AG04449 (cell line): ENCODE measurements at regions not wholly inside any gene's neighbourhood (a gene's known extent, or its start where the extent isn't known, plus 50 kb on each side); places are given as distances from the start of the nearest gene placed in this dataset.

Source experiments
- CTCF ChIA-PET: fragments of 350-600 bp; formaldehyde crosslinking; extraction: SDS; loops from one replicate; lab custom pipeline; 2021; ENCODE audit warnings: antibody characterized with exemption; lab: Yijun Ruan, JAX
- POLR2A ChIA-PET: fragments of 400-600, 350-600 bp; formaldehyde crosslinking; extraction: SDS; loops from one replicate; lab custom pipeline; 2020; ENCODE audit warnings: antibody characterized with exemption, inconsistent platforms; lab: Yijun Ruan, JAX
- DNase-seq: peaks from one replicate; pipeline ENCODE4 v3.0.0-alpha.2; 2010; ENCODE audit warnings: low read depth, low spot score
- H3K4me3 ChIP-seq: 2 replicates; pipeline ENCODE4 v1.5.1; 2011; ENCODE audit warnings: low read depth, mild to moderate bottlenecking, control low read depth, low read length
- TF ChIP-seq, protein P1 (sequence below): IDR thresholded peaks from one replicate; pipeline ENCODE4 v1.5.1; 2011; ENCODE audit warnings: mild to moderate bottlenecking, moderate library complexity, low read length, control low read depth, inconsistent platforms; ENCODE audit not compliant: insufficient read depth; ENCODE audit errors: missing control alignments

GRCh38 chr5:167166696-167167095 is 1124.7 kb upstream of the WWC1 start:
- no peak overlapping the region for H3K4me3 ChIP-seq
- POLR2A ChIA-PET, result no interaction called here
- TF ChIP-seq, protein P1, sequence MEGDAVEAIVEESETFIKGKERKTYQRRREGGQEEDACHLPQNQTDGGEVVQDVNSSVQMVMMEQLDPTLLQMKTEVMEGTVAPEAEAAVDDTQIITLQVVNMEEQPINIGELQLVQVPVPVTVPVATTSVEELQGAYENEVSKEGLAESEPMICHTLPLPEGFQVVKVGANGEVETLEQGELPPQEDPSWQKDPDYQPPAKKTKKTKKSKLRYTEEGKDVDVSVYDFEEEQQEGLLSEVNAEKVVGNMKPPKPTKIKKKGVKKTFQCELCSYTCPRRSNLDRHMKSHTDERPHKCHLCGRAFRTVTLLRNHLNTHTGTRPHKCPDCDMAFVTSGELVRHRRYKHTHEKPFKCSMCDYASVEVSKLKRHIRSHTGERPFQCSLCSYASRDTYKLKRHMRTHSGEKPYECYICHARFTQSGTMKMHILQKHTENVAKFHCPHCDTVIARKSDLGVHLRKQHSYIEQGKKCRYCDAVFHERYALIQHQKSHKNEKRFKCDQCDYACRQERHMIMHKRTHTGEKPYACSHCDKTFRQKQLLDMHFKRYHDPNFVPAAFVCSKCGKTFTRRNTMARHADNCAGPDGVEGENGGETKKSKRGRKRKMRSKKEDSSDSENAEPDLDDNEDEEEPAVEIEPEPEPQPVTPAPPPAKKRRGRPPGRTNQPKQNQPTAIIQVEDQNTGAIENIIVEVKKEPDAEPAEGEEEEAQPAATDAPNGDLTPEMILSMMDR, result no peak
- CTCF ChIA-PET, result no interaction called here
- DNase-seq, result no peak

GRCh38 chr5:167167191-167167795 is 1124.2 kb upstream of the WWC1 start:
- no peak overlapping the region for H3K4me3 ChIP-seq
- ChIA-PET POLR2A (no interaction called here), CTCF (no interaction called here)
- DNase-seq, result no peak
- TF ChIP-seq, protein P1, result no peak

GRCh38 chr5:167168971-167169370 is 1122.5 kb upstream of the WWC1 start:
- no peak for DNase-seq
- CTCF ChIA-PET, result no interaction called here

DNA sequence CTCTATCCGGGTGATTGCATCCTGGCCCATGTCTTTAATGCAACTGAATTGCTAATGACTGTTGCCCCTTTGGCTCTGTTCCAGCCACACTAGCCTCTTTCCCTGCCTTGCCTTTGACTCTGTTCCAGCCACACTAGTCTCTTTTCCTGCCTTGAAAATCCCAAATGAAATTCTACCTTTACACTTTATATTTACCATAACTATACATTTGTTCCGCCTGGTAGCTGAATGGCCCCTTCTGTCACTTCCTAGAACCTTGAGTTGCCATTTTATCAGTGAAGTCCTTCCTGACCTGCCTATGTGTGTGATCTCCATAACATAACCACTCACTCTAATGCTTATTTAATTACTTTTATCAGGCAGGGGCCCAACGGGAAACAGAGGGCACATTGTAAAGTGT is 1120.4 kb upstream of the WWC1 start:
- H3K4me3 ChIP-seq, result no peak overlapping the region
- TF ChIP-seq, protein P1, result no peak
- ChIA-PET CTCF (no interaction called here), POLR2A (no interaction called here)
- DNase-seq, result no peak

More at GRCh38 chr5:167168971-167169370, 1122.5 kb upstream of the WWC1 start:
- POLR2A ChIA-PET, result interaction anchor here (0.5 kb wide), 1 partner anchor 66 kb away, joined by 3 read pairs; no protein-coding TSS in a partner anchor
- TF ChIP-seq, protein P1, result no peak
- no peak overlapping the region for H3K4me3 ChIP-seq

- POLR2A ChIA-PET, result no interaction called here
- TF ChIP-seq, protein P1, result no peak
- H3K4me3 ChIP-seq, result no peak overlapping the region
Observed at GRCh38 chr5:167177736-167178135, 1113.7 kb upstream of the WWC1 start.

DNA sequence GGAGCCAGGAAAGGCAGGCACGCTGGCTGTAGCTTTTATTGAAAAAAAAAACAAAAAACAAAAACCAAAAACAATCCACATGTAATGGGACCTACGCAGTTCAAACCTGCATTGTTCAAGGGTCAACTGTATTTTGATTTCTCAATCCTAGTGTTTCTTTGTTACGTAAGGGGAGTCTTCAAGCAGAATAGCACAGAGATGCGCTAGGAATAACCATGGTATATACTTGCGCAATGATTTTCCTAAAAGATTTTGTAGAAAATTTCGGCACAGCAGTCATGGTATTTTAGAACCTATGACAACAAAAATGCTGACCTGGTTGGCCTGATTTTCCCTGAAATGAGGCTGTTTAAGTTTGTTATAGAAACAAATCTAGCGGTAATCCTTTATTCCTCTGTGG is 1110.5 kb upstream of the WWC1 start:
- ChIA-PET POLR2A (no interaction called here), CTCF (no interaction called here)
- no peak for DNase-seq
- TF ChIP-seq, protein P1, result no peak
- H3K4me3 ChIP-seq, result no peak overlapping the region

More at GRCh38 chr5:167177736-167178135, 1113.7 kb upstream of the WWC1 start:
- no peak for DNase-seq
- CTCF ChIA-PET, result no interaction called here
